ENCODE measurements at regions not wholly inside any gene's neighbourhood (a gene's known extent, or its start where the extent isn't known, plus 50 kb on each side); places are given as distances from the start of the nearest gene placed in this dataset.
"Not testable (repeated sequence)": the region's sequence is repeated elsewhere in the genome, so short reads cannot be mapped to it uniquely, and the experiment has no call there.

DNA sequence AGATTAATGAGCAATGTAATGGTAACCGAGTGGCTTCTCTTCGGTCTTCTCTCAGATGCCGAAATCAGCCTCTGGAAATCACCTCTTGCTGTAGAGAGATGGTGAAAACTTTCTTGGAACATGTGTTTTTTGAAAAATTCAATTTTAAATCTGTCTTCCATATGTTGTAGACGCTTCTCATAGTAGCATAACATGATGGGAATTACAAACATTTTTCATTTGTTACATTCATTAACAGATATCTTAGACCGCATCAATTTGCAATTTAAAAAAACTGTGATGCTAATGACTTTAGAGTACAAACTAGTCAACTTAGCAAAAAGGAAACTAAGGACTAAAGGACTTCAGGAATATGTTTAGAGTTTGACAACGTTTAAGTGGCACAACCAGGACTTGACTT lies 275.2 kb downstream of the ASXL3 start:
- no peak for DNase-seq

DNA sequence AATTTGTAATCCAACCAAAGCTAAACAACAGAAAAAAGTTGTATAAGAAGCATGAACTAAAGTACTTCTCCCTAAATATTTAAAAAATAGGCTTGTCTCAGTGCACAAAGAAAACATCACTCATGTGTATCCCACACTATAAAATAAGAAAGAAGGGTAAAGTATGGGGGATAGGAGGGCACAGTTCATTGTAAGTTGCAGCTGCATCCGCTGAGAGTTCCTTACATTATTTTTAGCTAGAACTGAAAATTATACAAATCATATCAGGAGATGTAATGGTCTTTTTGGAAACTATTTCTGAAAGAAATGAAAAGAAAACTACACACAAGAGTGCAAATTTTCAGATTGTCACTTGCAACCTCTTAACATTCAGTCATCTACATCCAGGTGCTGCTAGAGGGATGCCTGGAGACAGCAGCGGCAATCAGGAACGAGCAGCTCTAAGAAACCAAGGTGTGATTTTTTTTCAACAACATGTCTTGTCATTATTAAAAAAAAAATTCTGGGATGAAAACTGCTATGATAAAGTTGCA lies 273.6 kb downstream of the ASXL3 start:
- DNase-seq: no peak

DNA sequence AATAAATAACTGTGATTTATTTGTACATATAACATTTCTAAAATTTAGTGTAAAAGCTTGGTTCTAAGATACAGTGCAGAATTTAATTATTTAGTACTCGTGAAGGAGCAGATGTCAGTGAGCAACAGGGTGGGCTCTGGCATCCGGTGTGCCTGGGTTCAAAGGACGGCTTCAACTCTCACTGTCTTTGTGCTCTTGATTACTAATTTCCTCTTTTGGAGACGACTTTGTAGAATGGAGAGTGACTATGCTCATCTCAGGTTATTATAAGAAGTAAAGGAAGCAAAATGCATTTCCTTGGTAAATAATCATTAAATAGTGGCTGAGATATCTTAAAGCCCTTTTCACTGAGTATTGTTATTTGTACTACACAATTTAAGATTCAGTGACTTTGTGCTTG lies 271.7 kb downstream of the ASXL3 start:
- DNase-seq: no peak

DNA sequence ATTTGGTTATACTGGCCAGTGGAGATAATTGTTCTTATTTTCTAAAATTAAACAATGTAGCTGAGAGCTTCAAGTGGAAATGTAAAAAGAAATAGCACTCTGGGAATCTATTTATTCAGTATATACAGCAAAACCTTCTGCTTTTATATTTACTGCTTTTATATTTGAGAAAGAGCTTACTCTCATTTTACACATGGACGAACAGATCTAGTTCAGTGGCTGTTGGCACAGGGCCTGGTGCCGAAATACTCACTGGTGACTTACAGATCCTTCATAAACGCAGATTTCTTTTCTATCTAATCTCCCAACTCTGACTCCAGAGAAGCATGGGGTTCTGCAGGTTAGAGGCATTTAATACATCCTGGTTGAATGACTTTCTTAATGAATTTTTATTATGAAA lies 266.2 kb downstream of the ASXL3 start:
- no peak for DNase-seq

DNA sequence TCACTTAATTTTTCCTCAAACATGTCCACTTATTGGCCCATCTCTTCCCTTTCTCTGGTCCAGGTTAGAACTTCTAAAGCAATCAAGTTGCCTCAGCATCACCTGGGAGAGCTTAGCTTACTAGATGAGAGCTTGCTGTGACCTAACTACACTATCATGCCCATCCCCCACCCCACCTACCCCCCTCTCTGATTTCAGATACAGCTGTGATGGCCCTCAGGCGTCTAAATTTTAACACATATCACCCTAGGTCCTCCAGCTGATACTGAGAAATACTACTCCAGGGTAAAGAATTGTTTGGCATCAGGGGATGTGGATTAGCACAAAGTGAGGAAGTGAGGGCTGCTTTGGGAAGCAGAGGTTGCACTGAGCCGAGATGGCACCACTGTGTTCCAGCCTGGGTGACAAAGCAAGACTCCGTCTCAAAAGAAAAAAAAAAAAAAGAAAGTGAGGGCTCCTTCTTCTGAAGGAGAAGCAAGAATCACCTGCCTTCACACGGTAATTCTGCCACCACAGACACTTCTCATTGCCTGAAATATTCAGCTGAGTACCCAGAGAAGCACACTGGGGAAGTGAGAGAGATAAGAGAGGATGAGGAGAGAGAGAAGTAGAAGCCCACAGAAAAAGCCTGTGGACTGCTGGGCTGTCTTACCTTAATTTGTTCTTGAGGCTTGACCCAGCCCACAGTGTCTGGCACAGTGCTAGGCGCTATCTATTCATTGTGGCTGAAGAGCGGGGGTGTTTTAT lies 263.4 kb downstream of the ASXL3 start:
- no peak for DNase-seq

DNA sequence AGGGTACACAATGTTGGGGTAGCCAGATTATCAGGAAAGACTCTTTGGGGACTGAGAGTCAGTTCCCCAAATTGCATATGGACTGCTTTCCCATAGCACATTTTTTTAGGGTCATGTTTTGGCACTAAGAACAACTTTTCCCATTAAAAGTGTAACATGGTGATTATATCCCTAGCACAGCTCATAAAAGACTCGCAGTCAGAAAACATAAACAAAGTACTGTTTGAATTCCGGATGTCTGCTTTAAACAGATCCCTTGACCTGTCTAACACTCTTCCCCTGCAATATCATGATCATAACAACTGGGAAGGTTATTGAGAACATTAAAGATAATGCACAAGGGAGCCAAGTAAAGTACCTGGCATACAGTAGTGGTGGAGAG lies 262.2 kb downstream of the ASXL3 start:
- DNase-seq: no peak

DNA sequence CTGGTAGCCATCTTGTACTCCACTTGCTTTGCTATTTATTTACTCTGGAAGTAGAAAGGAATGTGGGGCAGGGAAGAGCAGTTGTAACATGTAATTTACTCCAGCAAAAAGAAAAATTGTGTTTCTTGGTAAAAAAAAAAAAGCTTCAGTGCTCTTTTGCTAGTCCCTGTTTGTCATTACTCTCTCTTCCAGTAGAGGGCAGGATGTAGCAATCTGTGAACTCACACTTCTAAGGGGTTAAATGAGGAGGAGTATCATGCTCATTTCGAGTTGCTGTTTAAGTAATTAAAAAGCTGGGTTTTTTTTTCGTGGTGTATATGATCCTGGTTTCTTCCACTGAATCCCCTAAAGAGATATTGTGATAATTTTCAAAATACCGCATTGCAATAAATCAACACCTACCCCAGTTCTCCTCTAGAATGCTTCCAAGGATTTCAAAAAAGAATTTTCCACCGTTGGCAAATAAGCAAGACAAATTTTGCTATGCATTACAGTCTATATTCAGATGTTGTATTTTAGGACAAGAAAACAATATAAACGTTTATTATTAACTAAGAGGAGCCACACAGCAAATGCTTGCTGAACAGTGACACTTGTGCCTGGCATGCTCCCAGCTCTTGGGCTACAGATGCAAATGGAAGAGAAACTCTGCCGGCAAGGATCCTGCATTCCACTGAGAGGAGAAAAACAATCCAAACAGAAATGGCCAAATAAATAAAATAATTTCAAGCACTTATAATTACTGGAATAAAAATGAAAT lies 261.6 kb downstream of the ASXL3 start:
- peak in 2 of 14 donors; percentile 4 to 33 for DNase-seq

DNA sequence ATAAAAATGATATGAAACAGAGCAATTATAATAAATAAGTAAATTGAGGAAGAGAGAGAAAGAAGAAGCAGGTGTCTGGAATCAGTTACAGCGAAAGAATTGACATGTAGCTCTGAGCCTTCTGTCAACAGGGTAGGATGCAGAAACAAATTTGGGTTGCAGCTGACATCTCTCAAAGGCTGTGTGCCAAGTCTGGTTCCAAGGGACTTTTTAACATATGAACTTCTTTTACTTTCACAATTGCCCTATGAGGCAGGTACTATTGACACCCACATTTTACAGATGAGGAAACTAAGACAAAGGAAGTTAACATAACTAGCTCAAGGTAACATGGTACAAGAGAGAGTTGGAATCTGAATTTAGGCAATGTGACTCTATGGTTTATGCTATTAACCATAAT lies 260.0 kb downstream of the ASXL3 start:
- no peak for DNase-seq

DNA sequence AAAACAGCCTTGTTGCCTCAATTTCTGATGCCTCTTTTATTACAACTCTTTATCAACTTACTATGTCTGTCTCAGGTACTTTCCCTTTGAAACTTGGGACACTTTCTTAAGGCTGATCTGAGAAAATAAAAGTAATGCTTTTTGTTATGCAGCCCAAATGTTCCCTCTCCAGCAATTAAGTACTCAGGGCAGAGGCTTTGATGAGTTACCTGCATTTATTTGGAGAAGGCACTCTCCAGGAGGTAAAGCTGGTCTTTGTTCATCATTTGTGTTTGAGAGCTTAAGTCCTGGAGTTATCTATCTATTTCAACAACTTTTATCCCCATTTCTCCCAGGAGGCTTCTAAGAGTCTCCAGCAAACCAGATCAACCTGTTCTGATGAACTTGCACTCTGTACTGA lies 259.2 kb downstream of the ASXL3 start:
- no peak for DNase-seq

DNA sequence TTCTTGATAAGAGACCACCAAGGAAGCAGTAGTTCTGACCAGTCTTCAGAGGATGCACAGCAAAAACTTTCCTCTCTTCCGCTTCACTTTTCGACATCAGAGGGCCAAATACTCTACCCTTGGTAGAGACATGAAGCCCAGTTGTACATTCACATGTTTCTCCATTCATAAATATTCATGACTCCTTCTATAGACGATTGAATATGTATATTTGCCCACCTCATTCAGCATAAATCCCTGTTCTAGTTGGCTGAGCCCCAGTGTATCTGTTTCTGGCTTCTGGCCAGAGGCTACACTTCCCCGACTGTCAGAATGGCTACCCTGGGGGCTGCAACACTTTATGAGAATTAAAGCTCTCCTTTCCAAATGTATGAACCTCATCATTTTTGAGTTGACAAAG lies 258.5 kb downstream of the ASXL3 start:
- no peak for DNase-seq

DNA sequence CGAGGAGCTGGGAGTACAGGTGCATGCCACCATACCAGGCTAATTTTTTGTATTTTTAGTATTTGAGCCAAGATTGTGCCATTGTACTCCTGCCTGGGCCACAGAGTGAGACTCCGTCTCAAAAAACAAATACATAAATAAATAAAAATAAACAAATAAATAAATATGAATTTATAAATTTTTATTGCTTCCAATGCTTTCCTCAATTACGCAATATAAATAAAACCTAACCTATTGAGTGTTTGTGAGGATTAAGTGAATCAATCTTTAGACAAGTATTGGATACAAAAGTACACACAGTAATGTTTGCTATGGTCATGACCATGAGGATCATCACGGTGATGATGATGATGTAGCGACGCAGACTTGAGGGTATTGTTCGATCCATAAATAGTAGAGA lies 257.4 kb downstream of the ASXL3 start:
- no peak for DNase-seq

DNA sequence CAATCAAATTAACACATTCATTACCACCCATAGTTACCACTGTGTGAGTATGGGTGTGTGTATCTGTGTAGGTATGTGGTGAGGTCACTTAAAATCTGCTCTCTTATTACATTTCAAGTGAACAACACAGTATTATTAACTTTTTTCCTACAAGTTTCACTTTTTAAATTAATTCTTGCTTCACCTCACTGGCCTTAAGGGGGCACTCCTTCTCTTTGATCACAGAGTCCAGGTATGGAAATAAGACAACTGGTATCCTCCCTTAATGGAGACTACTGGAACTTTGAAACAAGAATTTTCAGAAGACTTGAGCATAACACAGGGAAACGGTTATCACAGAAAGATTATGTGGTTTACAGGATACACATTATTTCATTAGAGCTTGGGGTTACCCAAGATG lies 255.8 kb downstream of the ASXL3 start:
- no peak for DNase-seq

DNA sequence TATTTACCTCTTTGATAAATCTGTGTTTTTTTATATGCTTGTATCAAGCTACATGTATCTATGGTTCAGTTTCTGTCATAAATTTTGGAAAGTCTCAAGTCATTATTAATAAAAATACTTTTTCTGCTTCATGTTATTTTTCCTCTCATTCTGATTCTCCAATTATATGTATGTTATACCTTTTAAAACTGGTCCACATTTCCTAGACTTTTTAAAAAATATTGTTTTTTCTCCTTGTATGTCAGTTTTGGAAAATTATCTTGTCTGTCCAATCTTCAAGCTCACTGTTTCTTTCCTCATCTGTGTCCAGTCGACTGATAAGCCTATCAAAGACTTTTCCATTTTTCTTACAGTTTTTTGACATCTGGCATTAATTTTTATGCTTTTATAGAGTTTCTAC lies 253.4 kb downstream of the ASXL3 start:
- no peak for DNase-seq

DNA sequence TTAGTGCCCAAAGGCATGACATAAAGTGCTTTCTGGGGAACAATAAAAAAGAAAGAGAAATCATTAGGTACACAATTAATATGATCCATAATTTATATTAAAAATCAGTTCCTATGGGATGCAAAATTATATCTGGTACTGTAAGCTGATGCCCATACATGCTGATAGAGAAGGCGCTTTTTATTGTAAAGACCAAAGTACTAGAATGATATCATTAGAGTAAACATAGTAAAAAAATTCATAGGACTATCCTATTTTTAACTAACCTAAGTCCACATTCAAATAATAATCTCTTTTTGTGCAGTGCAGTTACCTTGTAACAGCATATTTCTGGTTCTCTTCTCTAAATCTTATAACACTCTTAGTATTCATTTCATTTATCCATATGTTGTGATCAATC lies 252.2 kb downstream of the ASXL3 start:
- no peak for DNase-seq

DNA sequence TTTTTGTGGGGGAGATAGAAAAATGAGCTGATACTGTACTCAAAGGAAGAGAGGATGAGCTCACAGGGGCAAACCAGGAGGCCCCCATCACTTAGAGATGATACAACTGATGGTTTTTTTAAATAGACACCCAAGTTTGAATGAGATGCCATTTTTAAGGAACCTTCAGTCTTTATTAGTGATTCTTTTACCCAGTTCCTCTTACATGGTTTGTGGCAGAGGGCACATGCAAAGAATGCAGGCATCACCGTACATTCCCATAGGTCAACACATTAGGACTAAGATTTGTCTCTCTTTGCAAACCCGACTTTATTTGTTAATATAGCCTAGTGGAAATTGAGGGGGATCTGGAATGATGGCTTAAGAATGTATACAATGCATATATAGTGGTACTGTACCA lies 250.9 kb downstream of the ASXL3 start:
- DNase-seq: no peak

DNA sequence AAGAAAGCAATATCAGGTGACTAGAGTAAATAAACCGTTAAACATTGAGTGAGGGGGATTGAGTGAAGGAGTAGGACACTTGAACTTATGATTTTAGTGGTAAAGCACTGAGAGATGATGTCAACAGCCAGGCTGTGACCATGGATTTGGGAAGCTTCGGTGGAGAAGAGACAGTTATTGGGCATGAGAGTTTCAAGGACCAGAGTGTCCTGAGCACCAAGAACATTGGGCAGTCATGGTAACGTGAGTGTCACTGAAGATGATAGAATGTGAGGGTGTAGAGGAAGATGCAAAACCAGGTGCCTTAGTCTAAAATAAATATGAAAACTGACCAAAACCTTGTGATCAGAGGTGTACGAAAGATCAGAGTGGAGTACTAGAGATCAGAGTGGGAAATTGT lies 248.1 kb downstream of the ASXL3 start:
- no peak for DNase-seq

DNA sequence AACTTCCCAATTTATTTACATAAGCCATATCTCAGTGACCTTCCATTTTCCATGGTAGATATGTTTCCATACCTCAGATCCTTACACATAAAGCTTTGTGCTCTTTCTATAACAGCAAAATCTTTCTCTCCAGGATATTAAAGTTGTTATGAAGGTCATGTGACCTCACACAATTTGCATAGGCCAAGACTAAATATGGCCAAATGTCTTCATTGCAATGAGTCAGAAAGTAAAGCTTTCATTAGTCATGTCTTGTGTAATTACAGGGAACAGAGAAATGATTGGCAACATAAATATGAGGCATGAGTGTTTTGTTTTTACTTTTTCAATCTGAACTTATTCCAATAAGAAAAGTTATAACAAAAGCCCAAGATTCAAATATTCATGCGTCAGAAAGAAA lies 243.5 kb downstream of the ASXL3 start:
- DNase-seq: no peak

DNA sequence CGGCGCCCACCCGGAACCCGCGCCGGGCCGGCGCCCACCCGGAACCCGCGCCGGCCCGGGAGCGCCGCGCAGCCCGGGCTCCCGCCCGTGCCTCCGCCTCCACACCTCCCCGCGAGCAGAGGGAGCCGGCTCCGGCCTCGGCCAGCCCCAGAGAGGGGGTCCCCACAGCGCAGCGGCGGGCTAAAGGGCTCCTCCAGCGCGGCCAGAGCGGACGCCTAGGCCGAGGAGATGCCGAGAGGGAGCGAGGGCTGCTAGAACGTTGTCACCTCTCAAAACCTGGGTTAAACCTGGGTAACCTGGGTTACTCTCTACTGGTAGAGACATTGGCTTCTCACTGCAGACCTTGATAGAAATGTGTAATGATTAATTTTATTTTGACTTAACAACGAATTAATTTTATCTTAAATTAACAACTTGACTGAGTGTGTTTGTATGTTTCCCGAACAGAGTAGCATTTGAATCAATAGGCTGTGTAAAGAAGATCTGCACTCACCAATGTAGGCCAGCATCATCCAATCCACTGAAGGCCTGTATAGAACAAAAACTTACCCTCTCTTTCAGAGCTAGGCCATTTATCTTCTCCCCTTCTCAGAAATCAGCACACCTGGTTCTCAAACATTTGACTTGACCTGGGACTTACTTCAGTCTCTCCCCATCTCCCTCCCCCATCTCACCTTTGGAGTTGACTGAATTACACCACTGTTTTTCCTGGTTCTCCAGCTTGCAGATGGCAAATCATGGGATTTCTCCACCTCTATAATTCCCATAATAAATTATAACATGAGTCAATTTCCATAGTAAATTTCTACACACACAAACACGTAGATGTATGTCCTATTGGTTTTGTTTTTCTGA lies 242.7 kb downstream of the ASXL3 start:
- no peak for DNase-seq

DNA sequence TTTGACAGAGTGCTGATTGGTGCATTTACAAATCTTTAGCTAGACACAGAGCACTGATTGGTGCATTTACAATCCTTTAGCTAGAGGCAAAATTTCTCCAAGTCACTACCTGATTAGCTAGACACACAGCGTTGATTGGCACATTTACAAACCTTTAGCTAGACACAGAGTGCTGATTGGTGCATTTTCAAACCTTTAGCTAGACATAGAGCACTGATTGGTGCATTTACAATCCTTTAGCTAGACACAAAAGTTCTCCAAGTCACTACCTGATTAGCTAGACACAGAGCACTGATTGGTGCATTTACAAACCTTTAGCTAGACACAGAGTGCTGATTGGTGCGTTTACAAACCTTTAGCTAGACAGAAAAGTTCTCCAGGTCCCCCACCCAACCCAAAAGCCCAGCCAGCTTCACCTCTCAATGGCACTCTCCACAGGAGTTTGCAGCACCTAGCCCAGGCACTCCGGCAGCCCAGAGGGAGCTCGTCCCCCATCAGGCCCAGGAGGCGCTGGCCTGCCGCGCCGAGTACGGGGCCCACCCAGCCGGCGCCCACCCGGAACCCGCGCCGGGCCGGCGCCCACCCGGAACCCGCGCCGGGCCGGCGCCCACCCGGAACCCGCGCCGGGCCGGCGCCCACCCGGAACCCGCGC lies 241.8 kb downstream of the ASXL3 start:
- DNase-seq: not testable (repeated sequence)

DNA sequence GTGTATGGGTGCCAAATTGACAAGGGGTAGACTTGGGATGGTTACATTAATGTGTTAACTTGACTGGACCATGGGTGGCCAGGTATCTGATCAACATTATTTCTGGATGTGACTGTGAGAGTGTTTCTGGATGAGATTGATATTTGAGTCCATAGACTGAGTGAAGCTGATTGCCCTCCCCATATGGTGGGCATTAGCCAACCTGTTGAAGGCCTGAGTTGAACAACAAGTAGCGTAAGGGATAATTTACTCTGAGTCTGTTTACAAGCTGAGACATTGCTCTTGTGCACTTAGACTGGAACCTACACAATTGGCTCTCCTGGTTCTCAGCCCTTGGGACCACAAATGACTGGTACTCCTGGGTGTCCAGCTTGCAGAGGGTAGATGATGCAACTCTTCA lies 240.1 kb downstream of the ASXL3 start:
- DNase-seq: no peak

DNA sequence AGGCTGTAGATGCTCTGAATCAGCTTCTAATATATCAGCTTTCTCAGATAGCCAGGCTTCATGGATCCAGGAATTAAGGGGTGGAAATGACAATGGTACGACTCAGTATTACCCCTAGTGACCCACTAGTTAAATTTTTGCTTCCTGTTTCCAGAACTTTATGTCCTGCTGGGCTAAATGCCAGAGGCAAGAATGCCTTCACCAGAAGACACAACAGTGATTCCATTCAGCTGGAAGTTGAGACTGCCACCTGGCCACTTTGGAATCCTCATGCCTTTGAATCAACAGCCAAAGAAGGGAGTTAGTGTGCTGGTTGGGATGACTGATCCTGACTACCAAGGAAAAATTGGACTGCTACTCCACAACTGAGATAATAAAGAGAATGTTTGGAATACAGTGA lies 239.1 kb downstream of the ASXL3 start:
- DNase-seq: no peak

DNA sequence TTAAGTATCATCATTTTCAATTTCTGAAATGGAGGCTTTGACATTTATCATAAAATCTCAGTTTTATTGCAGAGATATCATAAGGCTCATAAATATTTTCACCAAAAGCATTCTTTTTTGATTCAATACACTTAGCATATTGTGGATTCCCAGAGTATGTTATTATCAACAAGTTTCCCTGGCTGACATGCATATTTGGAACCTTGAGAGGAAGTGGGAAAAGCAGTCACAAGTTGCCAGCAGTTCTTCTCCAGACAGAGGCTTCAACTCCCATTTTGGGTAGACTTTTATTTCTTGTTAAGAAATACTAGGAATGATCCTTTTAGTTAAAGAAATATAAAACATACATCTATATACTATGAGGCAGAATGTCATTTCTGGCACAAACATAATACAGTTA lies 236.5 kb downstream of the ASXL3 start:
- no peak for DNase-seq

DNA sequence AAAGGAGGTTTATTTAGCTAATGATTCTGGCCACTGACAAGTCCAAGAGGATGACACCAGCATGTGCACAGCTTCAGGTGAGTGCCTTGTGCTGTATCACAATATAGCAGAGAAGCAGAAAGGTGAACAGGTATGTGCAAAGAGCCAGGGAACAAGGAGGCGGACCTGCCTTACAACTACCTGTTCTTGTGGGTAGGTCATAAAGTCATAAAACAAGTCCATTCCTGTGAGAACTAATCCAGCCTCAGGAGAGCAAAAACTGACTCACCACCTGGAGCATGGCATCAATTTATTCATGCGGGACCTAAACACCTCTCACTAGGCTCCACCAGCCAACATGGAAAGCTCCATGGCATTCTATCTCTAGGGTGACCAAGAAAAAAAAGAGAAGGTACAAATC lies 234.2 kb downstream of the ASXL3 start:
- no peak for DNase-seq

Measured in C1 segment of cervical spinal cord (tissue), 14 donors.